NB4 (cell line): ENCODE measurements at regions not wholly inside any gene's neighbourhood (a gene's known extent, or its start where the extent isn't known, plus 50 kb on each side); places are given as distances from the start of the nearest gene placed in this dataset.

Experiments
- CTCF ChIP-seq: IDR thresholded peaks from one replicate; pipeline ENCODE4 v1.5.1; 2012; ENCODE audit warnings: low read depth, low read length
- MAX ChIP-seq: IDR thresholded peaks from 2 replicates; pipeline ENCODE4 v1.6.1; 2011; ENCODE audit warnings: low read depth, low read length
- MYC ChIP-seq: IDR thresholded peaks from 2 replicates; pipeline ENCODE4 v1.6.1; 2011; ENCODE audit warnings: low read depth, low read length
- POLR2A ChIP-seq: IDR thresholded peaks from 2 replicates; pipeline ENCODE4 v1.6.1; 2011; ENCODE audit warnings: mild to moderate bottlenecking; ENCODE audit not compliant: insufficient read length; ENCODE audit errors: extremely low read depth

GRCh38 chr5:124459984-124460383 lies 286.5 kb downstream of the ZNF608 start:
- TF ChIP-seq POLR2A, result no peak
- TF ChIP-seq CTCF, result no peak
- TF ChIP-seq MAX, result no peak
- TF ChIP-seq MYC, result no peak
